PC-3 (cell line): ENCODE measurements at regions not wholly inside any gene's neighbourhood (a gene's known extent, or its start where the extent isn't known, plus 50 kb on each side); places are given as distances from the start of the nearest gene placed in this dataset.

Experiments used
- ATAC-seq: fragments of 200-7000 bp; cut with Tn5 transposase; 2 replicates; pipeline ENCODE4 v1.9.1; 2020; ENCODE audit warnings: mild to moderate bottlenecking, moderate library complexity
- BruUV-seq: library from RNA; stranded (reverse); fragments of 400-500 nt; replicated peaks from 2 replicates; lab custom pipeline; 2021; lab: Mats Ljungman, UMichigan
- CTCF ChIA-PET: fragments of 300-600 bp; sonication (Branson Sonifier 250); formaldehyde crosslinking; loops from one replicate; lab custom pipeline; 2022; ENCODE audit warnings: antibody characterized with exemption; lab: Charles Lee
- POLR2A ChIA-PET: fragments of 300-600 bp; sonication (Branson Sonifier 250); formaldehyde crosslinking; loops from one replicate; lab custom pipeline; 2022; ENCODE audit warnings: antibody characterized with exemption; ENCODE audit not compliant: unreplicated experiment; lab: Charles Lee
- DNase-seq: peaks from one replicate; pipeline ENCODE4 v3.0.0-alpha.2; 2015
- H2AFZ ChIP-seq: fragments of 300-600 bp; sonication (generic); 2 replicates; pipeline ENCODE4 v1.6.0; 2016; ENCODE audit warnings: antibody characterized with exemption, low read length
- H3F3A ChIP-seq: fragments of 300-600 bp; sonication (generic); one replicate; pipeline ENCODE4 v1.6.0; 2017; ENCODE audit warnings: antibody characterized with exemption, low read length, control low read depth, mild to moderate bottlenecking; ENCODE audit not compliant: unreplicated experiment
- H3K27ac ChIP-seq: fragments of 300-600 bp; sonication (generic); 2 replicates; pipeline ENCODE4 v1.5.1; 2016; ENCODE audit warnings: mild to moderate bottlenecking, low read length
- H3K27me3 ChIP-seq: fragments of 300-600 bp; sonication (generic); 2 replicates; pipeline ENCODE4 v1.6.1; 2016; ENCODE audit warnings: low read length, mixed read lengths
- H3K36me3 ChIP-seq: fragments of 300-600 bp; sonication (generic); 2 replicates; pipeline ENCODE4 v1.6.1; 2016; ENCODE audit warnings: low read depth, mixed run types, low read length, mixed read lengths
- H3K4me1 ChIP-seq: fragments of 300-600 bp; sonication (generic); 2 replicates; pipeline ENCODE4 v1.5.1; 2016; ENCODE audit warnings: low read length; ENCODE audit not compliant: insufficient read depth
- H3K4me2 ChIP-seq: fragments of 300-600 bp; sonication (generic); 2 replicates; pipeline ENCODE4 v1.6.0; 2016; ENCODE audit warnings: low read length
- H3K4me3 ChIP-seq: fragments of 300-600 bp; sonication (generic); 2 replicates; pipeline ENCODE4 v1.5.1; 2016; ENCODE audit warnings: mild to moderate bottlenecking, low read length, mixed read lengths
- H3K79me2 ChIP-seq: fragments of 300-600 bp; sonication (generic); 2 replicates; pipeline ENCODE4 v1.6.1; 2017; ENCODE audit warnings: low read length, mixed read lengths
- H3K9ac ChIP-seq: fragments of 300-600 bp; sonication (generic); 2 replicates; pipeline ENCODE4 v1.6.0; 2016; ENCODE audit warnings: mild to moderate bottlenecking, low read length
- H3K9me2 ChIP-seq: fragments of 300-600 bp; sonication (generic); replicated peaks from 2 replicates; pipeline ENCODE4 v1.6.1; 2016; ENCODE audit warnings: mixed run types, low read length, mixed read lengths
- H3K9me3 ChIP-seq: fragments of 300-600 bp; sonication (generic); 2 replicates; pipeline ENCODE4 v1.6.1; 2016; ENCODE audit warnings: low read length, mixed read lengths
- H4K20me1 ChIP-seq: fragments of 300-600 bp; sonication (generic); 2 replicates; pipeline ENCODE4 v1.6.1; 2016; ENCODE audit warnings: low read length, mixed read lengths
- CTCF ChIP-seq: fragments of 300-600 bp; sonication (generic); conservative IDR thresholded peaks from 2 replicates; pipeline ENCODE4 v1.5.1; 2017; ENCODE audit warnings: antibody characterized with exemption, low read depth, mild to moderate bottlenecking, low read length
- EZH2 ChIP-seq: fragments of 300-600 bp; sonication (generic); IDR thresholded peaks from one replicate; pipeline ENCODE4 v1.6.1; 2017; ENCODE audit warnings: antibody characterized with exemption, mild to moderate bottlenecking, low read length; ENCODE audit not compliant: unreplicated experiment
- EZH2phosphoT487 ChIP-seq: fragments of 300-600 bp; sonication (generic); IDR thresholded peaks from 2 replicates; pipeline ENCODE4 v1.6.1; 2018; ENCODE audit warnings: mild to moderate bottlenecking, antibody characterized with exemption, low read length, borderline replicate concordance
- intact Hi-C: fragments of 100-400 bp; cut with micrococcal nuclease; formaldehyde crosslinking; loops from 2 replicates; pipeline ENCODE4 v1.9.0; 2023

GRCh38 chr10:21191512-21191911 lies 294.4 kb upstream of the NEBL start:
- Histone ChIP-seq H3K27me3 (no peaks in the 10 kb centered on the region), H3K79me2 (no peaks in the 10 kb centered on the region), H2AFZ (no peak overlapping the region), H3K9me2 (no peaks in the 10 kb centered on the region), H3K9ac (0 out of 2 replicates have a peak overlapping the region, but pooled peaks have one; percentile 10), H4K20me1 (no peaks in the 10 kb centered on the region), H3K36me3 (no peaks in the 10 kb centered on the region), H3K4me1 (peaks cover 38% of the 10 kb centered on the region), H3K4me2 (peak overlapping the region; percentile 40), H3K9me3 (no peaks in the 10 kb centered on the region), H3K27ac (peak overlapping the region; percentile 75), H3F3A (no peaks in the 10 kb centered on the region), H3K4me3 (no peak overlapping the region)
- ChIA-PET POLR2A (interaction anchor here (0.9 kb wide), 1 partner anchor 16 kb away, joined by 6 read pairs; no protein-coding TSS in a partner anchor), CTCF (interaction anchor here (0.6 kb wide), 1 partner anchor 560 kb away, joined by 3 read pairs; no protein-coding TSS in a partner anchor)
- no TSS peak for BruUV-seq
- peak; percentile 54 for ATAC-seq
- peak; percentile 90 for DNase-seq
- intact Hi-C loops: loop anchor here (1.0 kb wide), 2 partner anchors 17 to 56 kb away; no protein-coding TSS in a partner anchor
- TF ChIP-seq CTCF: no peak
- TF ChIP-seq EZH2phosphoT487: no peak
- no peak for TF ChIP-seq EZH2

GRCh38 chr10:21184984-21185383 lies 287.9 kb upstream of the NEBL start:
- Histone ChIP-seq H4K20me1 (no peaks in the 10 kb centered on the region), H3K4me1 (peaks cover 17% of the 10 kb centered on the region), H3K9me2 (no peaks in the 10 kb centered on the region), H3K27me3 (no peaks in the 10 kb centered on the region), H3K4me2 (0 out of 2 replicates have a peak overlapping the region, but pooled peaks have one; percentile 11), H3K36me3 (no peaks in the 10 kb centered on the region), H3K27ac (peak overlapping the region; percentile 24; the same call in 1 of the 2 replicates), H3K79me2 (no peaks in the 10 kb centered on the region), H3K9ac (no peak overlapping the region), H3F3A (no peaks in the 10 kb centered on the region), H2AFZ (peak overlapping the region; percentile 4; the same call in 1 of the 2 replicates), H3K4me3 (no peak overlapping the region), H3K9me3 (no peaks in the 10 kb centered on the region)
- CTCF ChIA-PET: interaction anchor here (0.7 kb wide), 1 partner anchor 108 kb away, joined by 24 read pairs; no protein-coding TSS in a partner anchor
- ATAC-seq: no peak
- POLR2A ChIA-PET: no interaction called here
- intact Hi-C loops: no loop called here
- DNase-seq: no peak
- BruUV-seq: no TSS peak
- TF ChIP-seq EZH2phosphoT487 (no peak), EZH2 (no peak), CTCF (no peak)

GRCh38 chr10:21184216-21184615 lies 287.1 kb upstream of the NEBL start:
- Histone ChIP-seq H3K9ac (no peak overlapping the region), H3K9me2 (no peaks in the 10 kb centered on the region), H3K79me2 (no peaks in the 10 kb centered on the region), H3K27me3 (no peaks in the 10 kb centered on the region), H3K4me2 (peak overlapping the region; percentile 11; the same call in 1 of the 2 replicates), H2AFZ (peak overlapping the region; percentile 4; the same call in 1 of the 2 replicates), H3K27ac (peak overlapping the region; percentile 24), H3K4me3 (no peak overlapping the region), H4K20me1 (no peaks in the 10 kb centered on the region), H3K9me3 (no peaks in the 10 kb centered on the region), H3F3A (no peaks in the 10 kb centered on the region), H3K4me1 (peaks cover 17% of the 10 kb centered on the region), H3K36me3 (no peaks in the 10 kb centered on the region)
- TF ChIP-seq EZH2 (no peak), CTCF (no peak), EZH2phosphoT487 (no peak)
- peak; percentile 73 for ATAC-seq
- DNase-seq: peak; percentile 75
- no TSS peak for BruUV-seq
- intact Hi-C loops: no loop called here
- POLR2A ChIA-PET: no interaction called here
- CTCF ChIA-PET: no interaction called here
